PC-9 (cell line): ENCODE measurements at regions not wholly inside any gene's neighbourhood (a gene's known extent, or its start where the extent isn't known, plus 50 kb on each side); places are given as distances from the start of the nearest gene placed in this dataset.

Experiments used
- BruUV-seq: library from RNA; stranded (reverse); fragments of 400-500 nt; replicated peaks from 2 replicates; lab custom pipeline; 2021; lab: Mats Ljungman, UMichigan
- CTCF ChIA-PET: fragments of 300-600 bp; sonication (Branson Sonifier 250); formaldehyde crosslinking; loops from one replicate; lab custom pipeline; 2022; ENCODE audit warnings: antibody characterized with exemption; lab: Charles Lee
- POLR2A ChIA-PET: fragments of 300-600 bp; sonication (Branson Sonifier 250); formaldehyde crosslinking; loops from one replicate; lab custom pipeline; 2022; ENCODE audit warnings: antibody characterized with exemption; ENCODE audit not compliant: unreplicated experiment; lab: Charles Lee
- DNase-seq, 2 experiments: peaks; one replicate each; pipeline versions ENCODE4 v3.0.0 to v3.0.0-alpha.2; 2015 to 2022; ENCODE audit warnings: mixed read lengths in 1 of 2
- H2AFZ ChIP-seq: fragments of 200-600 bp; sonication (generic); 2 replicates; pipeline ENCODE4 v1.8.1; 2017; ENCODE audit warnings: antibody characterized with exemption
- H3F3A ChIP-seq: fragments of 200-600 bp; sonication (generic); 2 replicates; pipeline ENCODE4 v1.8.1; 2017; ENCODE audit warnings: antibody characterized with exemption, mild to moderate bottlenecking, low read depth; ENCODE audit not compliant: insufficient read depth
- H3K27ac ChIP-seq: fragments of 200-600 bp; sonication (generic); 2 replicates; pipeline ENCODE4 v1.6.1; 2016; ENCODE audit warnings: mixed run types
- H3K27me3 ChIP-seq: fragments of 200-600 bp; sonication (generic); 2 replicates; pipeline ENCODE4 v1.6.1; 2016; ENCODE audit warnings: low read depth, mixed run types; ENCODE audit not compliant: insufficient read depth
- H3K36me3 ChIP-seq: fragments of 200-600 bp; sonication (generic); 2 replicates; pipeline ENCODE4 v1.6.1; 2016; ENCODE audit warnings: low read depth, mixed run types
- H3K4me1 ChIP-seq: fragments of 200-600 bp; sonication (generic); replicated peaks from 2 replicates; pipeline ENCODE4 v1.6.1; 2016; ENCODE audit warnings: mixed run types; ENCODE audit not compliant: insufficient read depth
- H3K4me2 ChIP-seq: fragments of 200-600 bp; sonication (generic); 2 replicates; pipeline ENCODE4 v1.6.1; 2017; ENCODE audit warnings: mixed run types
- H3K4me3 ChIP-seq: fragments of 200-600 bp; sonication (generic); 2 replicates; pipeline ENCODE4 v1.6.1; 2016; ENCODE audit warnings: mixed run types
- H3K79me2 ChIP-seq: fragments of 200-600 bp; sonication (generic); 2 replicates; pipeline ENCODE4 v1.6.1; 2017; ENCODE audit warnings: low read depth, mixed run types
- H3K9me2 ChIP-seq: fragments of 200-600 bp; sonication (generic); 2 replicates; pipeline ENCODE4 v1.8.1; 2017; ENCODE audit warnings: mild to moderate bottlenecking; ENCODE audit not compliant: insufficient read depth
- H3K9me3 ChIP-seq: fragments of 200-600 bp; sonication (generic); 2 replicates; pipeline ENCODE4 v1.8.1; 2016; ENCODE audit warnings: low read depth; ENCODE audit not compliant: insufficient read depth
- H4K20me1 ChIP-seq: fragments of 200-600 bp; sonication (generic); 2 replicates; pipeline ENCODE4 v1.8.1; 2017; ENCODE audit not compliant: insufficient read depth
- EZH2 ChIP-seq: fragments of 200-600 bp; sonication (generic); IDR thresholded peaks from 2 replicates; pipeline ENCODE4 v1.8.0; 2017; ENCODE audit warnings: antibody characterized with exemption, low read depth
- intact Hi-C: fragments of 100-400 bp; cut with micrococcal nuclease; formaldehyde crosslinking; loops from one replicate; pipeline ENCODE4 v1.10.0; 2022; ENCODE audit not compliant: unreplicated experiment
- TF ChIP-seq, protein P1 (sequence below): fragments of 200-600 bp; sonication (generic); conservative IDR thresholded peaks from 2 replicates; pipeline ENCODE4 v1.6.1; 2017; ENCODE audit warnings: mixed run types, antibody characterized with exemption, mild to moderate bottlenecking, moderate library complexity

DNA sequence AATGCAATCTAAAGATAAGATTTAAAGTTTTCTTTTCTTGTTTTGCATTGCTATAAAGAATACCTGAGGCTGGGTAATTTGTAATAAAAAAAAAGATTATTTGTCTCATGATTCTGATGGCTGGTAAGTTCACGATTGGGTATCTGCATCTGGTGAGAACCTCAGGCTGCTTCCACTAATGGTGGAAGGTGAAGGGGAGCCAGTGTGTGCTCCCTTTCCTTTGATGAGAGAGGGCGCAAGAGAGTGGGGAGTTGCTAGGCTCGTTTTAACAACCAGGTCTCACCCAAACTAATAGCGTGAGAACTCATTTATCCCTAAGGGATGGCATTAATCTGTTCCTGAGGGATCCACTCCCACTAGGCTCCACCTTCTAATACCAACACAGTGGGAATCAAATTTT, 353.2 kb downstream of the BTBD3 start:
- Histone ChIP-seq H3F3A (no peaks in the 10 kb centered on the region), H3K79me2 (no peaks in the 10 kb centered on the region), H3K36me3 (no peaks in the 10 kb centered on the region), H3K4me2 (no peak overlapping the region), H3K4me1 (no peaks in the 10 kb centered on the region), H3K4me3 (no peak overlapping the region), H4K20me1 (no peaks in the 10 kb centered on the region), H3K9me2 (no peaks in the 10 kb centered on the region), H3K9me3 (no peaks in the 10 kb centered on the region), H3K27ac (no peak overlapping the region), H3K27me3 (no peaks in the 10 kb centered on the region), H2AFZ (no peak overlapping the region)
- POLR2A ChIA-PET = no interaction called here
- BruUV-seq = no TSS peak
- CTCF ChIA-PET = interaction anchor here (0.6 kb wide), 1 partner anchor 229 kb away, joined by 3 read pairs; no protein-coding TSS in a partner anchor
- no peak for DNase-seq
- intact Hi-C loops = no loop called here
- TF ChIP-seq EZH2 = no peak
- TF ChIP-seq, protein P1, sequence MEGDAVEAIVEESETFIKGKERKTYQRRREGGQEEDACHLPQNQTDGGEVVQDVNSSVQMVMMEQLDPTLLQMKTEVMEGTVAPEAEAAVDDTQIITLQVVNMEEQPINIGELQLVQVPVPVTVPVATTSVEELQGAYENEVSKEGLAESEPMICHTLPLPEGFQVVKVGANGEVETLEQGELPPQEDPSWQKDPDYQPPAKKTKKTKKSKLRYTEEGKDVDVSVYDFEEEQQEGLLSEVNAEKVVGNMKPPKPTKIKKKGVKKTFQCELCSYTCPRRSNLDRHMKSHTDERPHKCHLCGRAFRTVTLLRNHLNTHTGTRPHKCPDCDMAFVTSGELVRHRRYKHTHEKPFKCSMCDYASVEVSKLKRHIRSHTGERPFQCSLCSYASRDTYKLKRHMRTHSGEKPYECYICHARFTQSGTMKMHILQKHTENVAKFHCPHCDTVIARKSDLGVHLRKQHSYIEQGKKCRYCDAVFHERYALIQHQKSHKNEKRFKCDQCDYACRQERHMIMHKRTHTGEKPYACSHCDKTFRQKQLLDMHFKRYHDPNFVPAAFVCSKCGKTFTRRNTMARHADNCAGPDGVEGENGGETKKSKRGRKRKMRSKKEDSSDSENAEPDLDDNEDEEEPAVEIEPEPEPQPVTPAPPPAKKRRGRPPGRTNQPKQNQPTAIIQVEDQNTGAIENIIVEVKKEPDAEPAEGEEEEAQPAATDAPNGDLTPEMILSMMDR = no peak

DNA sequence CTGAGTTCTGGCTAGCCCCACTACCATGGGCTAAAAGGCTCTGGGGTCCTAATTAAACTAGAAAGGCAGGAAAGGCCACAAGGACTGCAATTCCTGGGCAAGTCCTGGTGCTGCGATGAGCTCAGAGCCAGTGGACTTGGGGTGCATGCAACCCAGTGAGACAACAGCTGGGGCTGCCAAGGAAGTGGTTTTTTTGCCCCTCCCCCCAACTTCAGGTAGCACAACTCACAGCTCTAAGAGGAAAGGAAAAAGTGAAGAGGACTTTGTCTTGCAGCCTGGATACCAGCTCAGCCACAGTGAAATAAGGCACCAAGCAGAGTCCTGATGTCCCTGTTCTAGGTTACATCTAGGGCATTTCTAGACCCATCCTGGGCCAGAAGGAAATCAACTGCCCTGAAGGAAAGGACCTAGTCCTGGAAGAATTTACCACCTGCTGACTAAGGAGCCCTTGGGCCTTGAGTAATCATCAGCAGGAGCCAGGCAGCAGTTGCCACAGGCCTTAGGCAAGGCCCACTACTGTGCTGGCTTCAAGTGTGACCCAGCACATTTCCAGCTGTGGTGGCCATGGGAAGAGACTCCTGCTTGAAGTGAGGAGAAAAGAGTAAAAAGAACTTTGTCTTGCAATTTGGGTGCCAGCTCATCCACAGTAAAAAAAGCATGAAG, 358.4 kb downstream of the BTBD3 start:
- no peak for TF ChIP-seq EZH2
- TF ChIP-seq, protein P1 = no peak
- peak in 1 of 2 experiments; percentile 54 for DNase-seq
- Histone ChIP-seq H2AFZ (no peak overlapping the region), H3K27me3 (no peaks in the 10 kb centered on the region), H3K36me3 (no peaks in the 10 kb centered on the region), H3K4me2 (no peak overlapping the region), H3F3A (no peaks in the 10 kb centered on the region), H3K27ac (no peak overlapping the region), H3K79me2 (no peaks in the 10 kb centered on the region), H3K4me3 (no peak overlapping the region), H4K20me1 (no peaks in the 10 kb centered on the region), H3K9me3 (no peaks in the 10 kb centered on the region), H3K9me2 (no peaks in the 10 kb centered on the region), H3K4me1 (no peaks in the 10 kb centered on the region)
- intact Hi-C loops = no loop called here
- BruUV-seq = no TSS peak
- CTCF ChIA-PET = no interaction called here
- POLR2A ChIA-PET = no interaction called here

DNA sequence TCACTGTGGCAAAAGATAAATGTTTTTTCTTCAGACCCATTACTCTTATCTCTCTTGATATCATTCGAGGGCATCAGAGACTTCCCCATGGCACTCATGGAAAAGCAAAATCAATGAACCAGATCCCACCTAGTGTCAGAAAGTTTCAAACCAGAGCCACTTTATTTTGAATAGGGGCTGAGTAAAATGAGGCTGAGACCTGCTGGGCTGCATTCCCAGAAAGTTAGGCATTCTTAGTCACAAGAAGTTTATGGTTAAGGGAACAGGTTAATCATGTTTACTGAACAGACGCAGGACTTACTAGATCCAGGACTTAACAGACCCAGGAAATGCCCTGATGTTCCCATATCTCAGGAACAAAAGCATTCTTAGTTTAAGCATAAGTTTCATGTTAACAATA, 369.9 kb downstream of the BTBD3 start:
- CTCF ChIA-PET = no interaction called here
- H3K27ac ChIP-seq = peak overlapping the region; percentile 56
- peak overlapping the region; percentile 53; the same call in 1 of the 2 replicates for H2AFZ ChIP-seq
- DNase-seq = peak; percentile 49 to 91
- peaks cover 22% of the 10 kb centered on the region for H3K4me1 ChIP-seq
- intact Hi-C loops = no loop called here
- no peaks in the 10 kb centered on the region for H3K27me3 ChIP-seq
- POLR2A ChIA-PET = no interaction called here
- H3F3A ChIP-seq = peaks cover 7% of the 10 kb centered on the region
- H3K79me2 ChIP-seq = no peaks in the 10 kb centered on the region
- no peaks in the 10 kb centered on the region for H4K20me1 ChIP-seq
- TF ChIP-seq, protein P1 = no peak; the same call in 1 of the 2 replicates
- no peak for TF ChIP-seq EZH2
- no TSS peak for BruUV-seq
- no peaks in the 10 kb centered on the region for H3K36me3 ChIP-seq
- H3K4me2 ChIP-seq = peak overlapping the region; percentile 49
- H3K9me2 ChIP-seq = no peaks in the 10 kb centered on the region
- no peaks in the 10 kb centered on the region for H3K9me3 ChIP-seq
- H3K4me3 ChIP-seq = peak overlapping the region; percentile 20; the same call in 1 of the 2 replicates
